ENCODE measurements at regions not wholly inside any gene's neighbourhood (a gene's known extent, or its start where the extent isn't known, plus 50 kb on each side); places are given as distances from the start of the nearest gene placed in this dataset.

GRCh38 chr2:215619989-215620388 lies 184.1 kb upstream of the FN1 start (continued):
- TF ChIP-seq ZNF143 (CRISPR knock-in tag; IDR thresholded peaks at IDR 0.05) (no peak), ARID4A (CRISPR knock-in tag; IDR thresholded peaks at IDR 0.05; ENCODE audit: borderline replicate concordance) (no peak), ZBTB34 (CRISPR knock-in tag; IDR thresholded peaks at IDR 0.05) (no peak), NONO (IDR thresholded peaks at IDR 0.05) (no peak), NONO (CRISPR knock-in tag; conservative IDR thresholded peaks at IDR 0.05) (no peak), RXRB (CRISPR knock-in tag; IDR thresholded peaks at IDR 0.05; ENCODE audit: borderline replicate concordance) (no peak), ZNF468 (CRISPR knock-in tag; IDR thresholded peaks at IDR 0.05) (no peak), ONECUT2 (CRISPR knock-in tag; IDR thresholded peaks at IDR 0.05) (no peak), ZBTB3 (CRISPR knock-in tag; IDR thresholded peaks at IDR 0.05; ENCODE audit: borderline replicate concordance, low read depth) (no peak), ZNF710 (CRISPR knock-in tag; IDR thresholded peaks at IDR 0.05; ENCODE audit: borderline replicate concordance) (no peak), HNF4A (CRISPR knock-in tag; IDR thresholded peaks at IDR 0.05) (peak; percentile 14; the same call in 1 of the 2 replicates), SP4 (CRISPR knock-in tag; IDR thresholded peaks at IDR 0.05) (no peak), TARDBP (CRISPR knock-in tag; IDR thresholded peaks at IDR 0.05) (no peak), NFE2 (CRISPR knock-in tag; IDR thresholded peaks at IDR 0.05) (no peak), CEBPG (CRISPR knock-in tag; IDR thresholded peaks at IDR 0.05) (peak; percentile 97), ZNF136 (CRISPR knock-in tag; IDR thresholded peaks at IDR 0.05; ENCODE audit: low read depth) (no peak), SALL1 (CRISPR knock-in tag; IDR thresholded peaks at IDR 0.05) (peak; percentile 46; the same call in 1 of the 2 replicates), ZNF430 (CRISPR knock-in tag; IDR thresholded peaks at IDR 0.05) (peak; percentile 42; the same call in 1 of the 2 replicates), THAP9 (CRISPR knock-in tag; IDR thresholded peaks at IDR 0.05; ENCODE audit: borderline replicate concordance) (peak; percentile 49; the same call in 1 of the 2 replicates), ARNT2 (CRISPR knock-in tag; IDR thresholded peaks at IDR 0.05; ENCODE audit: low read depth) (no peak)

Measured in HepG2 (cell line).